ENCODE measurements at regions not wholly inside any gene's neighbourhood (a gene's known extent, or its start where the extent isn't known, plus 50 kb on each side); places are given as distances from the start of the nearest gene placed in this dataset.

- in situ Hi-C loops (cut with MboI; ENCODE audit: low sequenced_read_pairs in 4 of 4): no loop called here
- H3K27ac ChIP-seq: no peak overlapping the region
- intact Hi-C loops (cut with DNase I; ENCODE audit: low total_unique reads): no loop called here
- TF ChIP-seq POLR2A (IDR thresholded peaks at IDR 0.05): no peak
- no peaks in the 10 kb centered on the region for H3K36me3 ChIP-seq
- H3K4me1 ChIP-seq: no peaks in the 10 kb centered on the region
- ATAC-seq: no peak
- no peak for DNase-seq
- no peaks in the 10 kb centered on the region for H3K9me3 ChIP-seq
- no peak overlapping the region for H3K4me3 ChIP-seq
- H3K27me3 ChIP-seq: no peaks in the 10 kb centered on the region
Observed at GRCh38 chr3:148591525-148591924, 106.2 kb upstream of the AGTR1 start.

- Histone ChIP-seq H3K4me3 (no peak overlapping the region), H3K27me3 (no peaks in the 10 kb centered on the region), H3K9me3 (no peaks in the 10 kb centered on the region), H3K27ac (no peak overlapping the region), H3K36me3 (no peaks in the 10 kb centered on the region), H3K4me1 (no peaks in the 10 kb centered on the region)
- in situ Hi-C loops (cut with MboI; ENCODE audit: low sequenced_read_pairs in 4 of 4) (no loop called here), intact Hi-C loops (cut with DNase I; ENCODE audit: low total_unique reads) (no loop called here)
- ATAC-seq (no peak), DNase-seq (no peak)
- TF ChIP-seq CTCF (IDR thresholded peaks at IDR 0.05 in 4 of 5, conservative IDR thresholded peaks at IDR 0.05 in 1 of 5): no peak
- TF ChIP-seq POLR2A (IDR thresholded peaks at IDR 0.05): no peak
Observed at GRCh38 chr3:148598619-148599018, 99.1 kb upstream of the AGTR1 start.

GRCh38 chr3:148599481-148599880 is 98.2 kb upstream of the AGTR1 start:
- in situ Hi-C loops (cut with MboI; ENCODE audit: low sequenced_read_pairs in 4 of 4) (no loop called here), intact Hi-C loops (cut with DNase I; ENCODE audit: low total_unique reads) (no loop called here)
- H3K4me1 ChIP-seq: no peaks in the 10 kb centered on the region
- DNase-seq (no peak), ATAC-seq (no peak)
- H3K27ac ChIP-seq: no peak overlapping the region
- no peak overlapping the region for H3K4me3 ChIP-seq
- no peaks in the 10 kb centered on the region for H3K36me3 ChIP-seq
- H3K9me3 ChIP-seq: no peaks in the 10 kb centered on the region
- H3K27me3 ChIP-seq: no peaks in the 10 kb centered on the region
- no peak for TF ChIP-seq CTCF (IDR thresholded peaks at IDR 0.05 in 4 of 5, conservative IDR thresholded peaks at IDR 0.05 in 1 of 5)
- TF ChIP-seq POLR2A (IDR thresholded peaks at IDR 0.05): no peak

- ATAC-seq (no peak), DNase-seq (no peak)
- TF ChIP-seq POLR2A (IDR thresholded peaks at IDR 0.05): no peak
- TF ChIP-seq CTCF (IDR thresholded peaks at IDR 0.05 in 4 of 5, conservative IDR thresholded peaks at IDR 0.05 in 1 of 5): no peak
- Histone ChIP-seq H3K36me3 (no peaks in the 10 kb centered on the region), H3K9me3 (no peaks in the 10 kb centered on the region), H3K27me3 (no peaks in the 10 kb centered on the region), H3K27ac (no peak overlapping the region), H3K4me1 (no peaks in the 10 kb centered on the region), H3K4me3 (no peak overlapping the region)
- in situ Hi-C loops (cut with MboI; ENCODE audit: low sequenced_read_pairs in 4 of 4) (no loop called here), intact Hi-C loops (cut with DNase I; ENCODE audit: low total_unique reads) (no loop called here)
Observed at GRCh38 chr3:148600440-148600839, 97.3 kb upstream of the AGTR1 start.

GRCh38 chr3:148600902-148601765 is 96.6 kb upstream of the AGTR1 start:
- Histone ChIP-seq H3K4me1 (no peaks in the 10 kb centered on the region), H3K27ac (no peak overlapping the region), H3K9me3 (no peaks in the 10 kb centered on the region), H3K27me3 (no peaks in the 10 kb centered on the region), H3K36me3 (no peaks in the 10 kb centered on the region), H3K4me3 (no peak overlapping the region)
- TF ChIP-seq POLR2A (IDR thresholded peaks at IDR 0.05) (no peak), CTCF (IDR thresholded peaks at IDR 0.05 in 4 of 5, conservative IDR thresholded peaks at IDR 0.05 in 1 of 5) (no peak)
- in situ Hi-C loops (cut with MboI; ENCODE audit: low sequenced_read_pairs in 4 of 4): no loop called here
- intact Hi-C loops (cut with DNase I; ENCODE audit: low total_unique reads): no loop called here
- no peak for ATAC-seq
- no peak for DNase-seq
